Panc1 (cell line): ENCODE measurements at regions not wholly inside any gene's neighbourhood (a gene's known extent, or its start where the extent isn't known, plus 50 kb on each side); places are given as distances from the start of the nearest gene placed in this dataset.

Experiments used
- CTCF ChIP-seq: fragments of 450-650 bp; IDR thresholded peaks from 2 replicates; pipeline ENCODE4 v1.5.1; 2017; ENCODE audit warnings: mild to moderate bottlenecking
- POLR2AphosphoS5 ChIP-seq: IDR thresholded peaks from 2 replicates; pipeline ENCODE4 v1.6.1; 2012; ENCODE audit warnings: mild to moderate bottlenecking, low read depth, low read length, moderate library complexity
- TF ChIP-seq, protein P1 (sequence below), 2 experiments: IDR thresholded peaks; 2 replicates each; pipeline ENCODE4 v1.6.1; 2011 to 2012; ENCODE audit warnings: low read depth in 2 of 2, control low read depth in 1 of 2, low read length in 1 of 2, mild to moderate bottlenecking in 1 of 2, moderate library complexity in 1 of 2; ENCODE audit not compliant: insufficient read depth in 1 of 2

DNA sequence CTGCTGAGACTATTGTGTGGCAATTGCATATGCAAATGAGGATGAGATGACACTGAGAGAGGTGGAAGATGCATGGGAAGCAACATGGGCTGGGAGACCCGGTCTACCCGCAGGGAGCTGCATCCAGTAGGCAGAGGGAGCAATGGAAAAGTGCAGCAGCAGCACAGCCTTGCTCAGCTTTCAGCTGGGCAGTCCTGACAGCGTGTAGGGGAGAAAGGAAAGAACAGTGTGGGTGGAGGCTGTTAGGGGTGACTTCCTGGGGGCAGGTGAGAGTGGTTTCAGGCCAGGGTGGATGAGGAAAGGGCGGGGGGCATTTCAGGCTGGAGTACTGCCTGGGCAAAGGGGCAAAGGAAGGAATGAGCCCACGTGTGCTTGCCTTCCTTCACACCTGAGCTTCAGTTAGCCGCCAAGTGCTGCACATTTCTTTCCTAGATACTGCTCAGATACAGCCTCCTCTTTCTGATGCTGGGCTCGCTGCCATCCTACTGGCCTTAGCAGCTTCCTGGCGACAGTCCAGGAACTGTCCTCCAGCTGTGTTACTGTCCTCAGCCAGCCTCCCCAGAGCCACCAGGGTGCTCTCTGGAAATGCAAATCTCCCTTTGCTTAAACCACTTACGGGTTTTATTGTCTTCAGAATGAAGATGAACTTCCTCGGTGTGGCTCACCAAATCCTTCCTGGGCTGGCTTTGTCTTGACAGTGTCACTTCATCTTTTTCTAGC, 276.3 kb downstream of the TSN start:
- TF ChIP-seq, protein P1, sequence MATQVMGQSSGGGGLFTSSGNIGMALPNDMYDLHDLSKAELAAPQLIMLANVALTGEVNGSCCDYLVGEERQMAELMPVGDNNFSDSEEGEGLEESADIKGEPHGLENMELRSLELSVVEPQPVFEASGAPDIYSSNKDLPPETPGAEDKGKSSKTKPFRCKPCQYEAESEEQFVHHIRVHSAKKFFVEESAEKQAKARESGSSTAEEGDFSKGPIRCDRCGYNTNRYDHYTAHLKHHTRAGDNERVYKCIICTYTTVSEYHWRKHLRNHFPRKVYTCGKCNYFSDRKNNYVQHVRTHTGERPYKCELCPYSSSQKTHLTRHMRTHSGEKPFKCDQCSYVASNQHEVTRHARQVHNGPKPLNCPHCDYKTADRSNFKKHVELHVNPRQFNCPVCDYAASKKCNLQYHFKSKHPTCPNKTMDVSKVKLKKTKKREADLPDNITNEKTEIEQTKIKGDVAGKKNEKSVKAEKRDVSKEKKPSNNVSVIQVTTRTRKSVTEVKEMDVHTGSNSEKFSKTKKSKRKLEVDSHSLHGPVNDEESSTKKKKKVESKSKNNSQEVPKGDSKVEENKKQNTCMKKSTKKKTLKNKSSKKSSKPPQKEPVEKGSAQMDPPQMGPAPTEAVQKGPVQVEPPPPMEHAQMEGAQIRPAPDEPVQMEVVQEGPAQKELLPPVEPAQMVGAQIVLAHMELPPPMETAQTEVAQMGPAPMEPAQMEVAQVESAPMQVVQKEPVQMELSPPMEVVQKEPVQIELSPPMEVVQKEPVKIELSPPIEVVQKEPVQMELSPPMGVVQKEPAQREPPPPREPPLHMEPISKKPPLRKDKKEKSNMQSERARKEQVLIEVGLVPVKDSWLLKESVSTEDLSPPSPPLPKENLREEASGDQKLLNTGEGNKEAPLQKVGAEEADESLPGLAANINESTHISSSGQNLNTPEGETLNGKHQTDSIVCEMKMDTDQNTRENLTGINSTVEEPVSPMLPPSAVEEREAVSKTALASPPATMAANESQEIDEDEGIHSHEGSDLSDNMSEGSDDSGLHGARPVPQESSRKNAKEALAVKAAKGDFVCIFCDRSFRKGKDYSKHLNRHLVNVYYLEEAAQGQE (IDR thresholded peaks at IDR 0.05; ENCODE audit: insufficient read depth in 1 of 2, low read depth in 2 of 2, low read length in 1 of 2), result no peak
- no peak for TF ChIP-seq CTCF
- TF ChIP-seq POLR2AphosphoS5, result no peak
